RWPE2 (cell line): ENCODE measurements at regions not wholly inside any gene's neighbourhood (a gene's known extent, or its start where the extent isn't known, plus 50 kb on each side); places are given as distances from the start of the nearest gene placed in this dataset.

Experiments used
- ATAC-seq: fragments of 200-7000 bp; cut with Tn5 transposase; 3 replicates; pipeline ENCODE4 v1.9.1; 2021; ENCODE audit warnings: low read depth
- DNase-seq: peaks from one replicate; pipeline ENCODE4 v3.0.0-alpha.2; 2020; ENCODE audit warnings: low spot score
- H3K27ac ChIP-seq: fragments of 450-650 bp; 2 replicates; pipeline ENCODE4 v1.5.1; 2017; ENCODE audit warnings: mild to moderate bottlenecking; ENCODE audit not compliant: poor library complexity, severe bottlenecking
- H3K27me3 ChIP-seq: fragments of 250-450 bp; sonication (Bioruptor Pico); 2 replicates; pipeline ENCODE4 v1.5.1; 2021; ENCODE audit warnings: mild to moderate bottlenecking, moderate library complexity; ENCODE audit not compliant: insufficient read depth, poor library complexity, severe bottlenecking
- H3K36me3 ChIP-seq: fragments of 250-450 bp; sonication (Bioruptor Pico); 2 replicates; pipeline ENCODE4 v1.5.1; 2020; ENCODE audit warnings: low read depth, mild to moderate bottlenecking, moderate library complexity
- H3K4me1 ChIP-seq: fragments of 250-450 bp; sonication (Bioruptor Pico); 2 replicates; pipeline ENCODE4 v1.5.1; 2021; ENCODE audit warnings: mild to moderate bottlenecking, moderate library complexity; ENCODE audit not compliant: insufficient read depth, poor library complexity, severe bottlenecking
- H3K4me3 ChIP-seq: fragments of 250-450 bp; sonication (Bioruptor Pico); 2 replicates; pipeline ENCODE4 v1.5.1; 2021; ENCODE audit warnings: mild to moderate bottlenecking, moderate library complexity; ENCODE audit not compliant: severe bottlenecking
- H3K9me3 ChIP-seq: fragments of 250-450 bp; sonication (Bioruptor Pico); 2 replicates; pipeline ENCODE4 v1.5.1; 2021; ENCODE audit warnings: mild to moderate bottlenecking, moderate library complexity; ENCODE audit not compliant: severe bottlenecking
- TF ChIP-seq, protein P1 (sequence below): fragments of 450-650 bp; IDR thresholded peaks from one replicate; pipeline ENCODE4 v1.5.1; 2017; ENCODE audit warnings: mild to moderate bottlenecking, moderate library complexity; ENCODE audit not compliant: poor library complexity, severe bottlenecking

DNA sequence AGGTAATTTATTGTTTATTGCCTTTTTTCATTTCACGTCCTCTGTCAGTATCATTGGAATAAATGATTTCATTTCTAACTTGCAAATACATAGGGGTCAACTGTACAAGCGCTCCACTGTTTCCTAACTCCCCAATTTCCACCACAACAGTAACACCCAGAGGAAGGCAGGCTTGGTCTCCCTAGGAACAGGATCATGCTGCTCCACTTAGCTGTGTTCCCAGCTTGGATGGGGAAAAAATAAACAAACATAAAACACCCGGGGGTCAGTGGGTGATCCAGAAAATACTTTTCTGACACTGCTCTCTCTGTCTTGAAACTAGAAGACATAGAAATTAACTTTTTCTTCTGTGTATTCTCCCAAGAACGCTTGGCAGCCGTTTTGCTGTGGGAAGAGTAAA lies 772.5 kb downstream of the TRIML1 start:
- Histone ChIP-seq H3K27ac (no peak overlapping the region), H3K27me3 (no peaks in the 10 kb centered on the region), H3K4me1 (no peaks in the 10 kb centered on the region), H3K4me3 (no peak overlapping the region), H3K9me3 (no peaks in the 10 kb centered on the region), H3K36me3 (no peaks in the 10 kb centered on the region)
- DNase-seq (no peak), ATAC-seq (no peak)
- TF ChIP-seq, protein P1, sequence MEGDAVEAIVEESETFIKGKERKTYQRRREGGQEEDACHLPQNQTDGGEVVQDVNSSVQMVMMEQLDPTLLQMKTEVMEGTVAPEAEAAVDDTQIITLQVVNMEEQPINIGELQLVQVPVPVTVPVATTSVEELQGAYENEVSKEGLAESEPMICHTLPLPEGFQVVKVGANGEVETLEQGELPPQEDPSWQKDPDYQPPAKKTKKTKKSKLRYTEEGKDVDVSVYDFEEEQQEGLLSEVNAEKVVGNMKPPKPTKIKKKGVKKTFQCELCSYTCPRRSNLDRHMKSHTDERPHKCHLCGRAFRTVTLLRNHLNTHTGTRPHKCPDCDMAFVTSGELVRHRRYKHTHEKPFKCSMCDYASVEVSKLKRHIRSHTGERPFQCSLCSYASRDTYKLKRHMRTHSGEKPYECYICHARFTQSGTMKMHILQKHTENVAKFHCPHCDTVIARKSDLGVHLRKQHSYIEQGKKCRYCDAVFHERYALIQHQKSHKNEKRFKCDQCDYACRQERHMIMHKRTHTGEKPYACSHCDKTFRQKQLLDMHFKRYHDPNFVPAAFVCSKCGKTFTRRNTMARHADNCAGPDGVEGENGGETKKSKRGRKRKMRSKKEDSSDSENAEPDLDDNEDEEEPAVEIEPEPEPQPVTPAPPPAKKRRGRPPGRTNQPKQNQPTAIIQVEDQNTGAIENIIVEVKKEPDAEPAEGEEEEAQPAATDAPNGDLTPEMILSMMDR: no peak

GRCh38 chr4:188915175-188915574 lies 775.9 kb downstream of the TRIML1 start:
- TF ChIP-seq, protein P1: no peak
- no peaks in the 10 kb centered on the region for H3K27me3 ChIP-seq
- H3K4me1 ChIP-seq: no peaks in the 10 kb centered on the region
- no peaks in the 10 kb centered on the region for H3K36me3 ChIP-seq
- ATAC-seq (no peak), DNase-seq (no peak)
- no peak overlapping the region for H3K4me3 ChIP-seq
- no peak overlapping the region for H3K27ac ChIP-seq
- H3K9me3 ChIP-seq: no peaks in the 10 kb centered on the region

GRCh38 chr4:188918787-188919186 lies 779.5 kb downstream of the TRIML1 start:
- Histone ChIP-seq H3K27ac (no peak overlapping the region), H3K9me3 (no peaks in the 10 kb centered on the region), H3K27me3 (no peaks in the 10 kb centered on the region), H3K4me3 (no peak overlapping the region), H3K4me1 (no peaks in the 10 kb centered on the region), H3K36me3 (no peaks in the 10 kb centered on the region)
- DNase-seq (no peak), ATAC-seq (no peak)
- TF ChIP-seq, protein P1: no peak

- no peaks in the 10 kb centered on the region for H3K27me3 ChIP-seq
- ATAC-seq: no peak
- H3K4me3 ChIP-seq: no peak overlapping the region
- DNase-seq: no peak
- H3K4me1 ChIP-seq: peaks cover 27% of the 10 kb centered on the region
- TF ChIP-seq, protein P1: no peak
- H3K36me3 ChIP-seq: no peaks in the 10 kb centered on the region
- H3K9me3 ChIP-seq: peaks cover 5% of the 10 kb centered on the region
- no peak overlapping the region for H3K27ac ChIP-seq
Measured at GRCh38 chr4:188930822-188931221, 791.6 kb downstream of the TRIML1 start.

- DNase-seq (peak; percentile 62), ATAC-seq (peak; percentile 93)
- TF ChIP-seq, protein P1: no peak
- no peaks in the 10 kb centered on the region for H3K36me3 ChIP-seq
- no peak overlapping the region for H3K4me3 ChIP-seq
- no peaks in the 10 kb centered on the region for H3K27me3 ChIP-seq
- peaks cover 37% of the 10 kb centered on the region for H3K4me1 ChIP-seq
- peak overlapping the region; percentile 83 for H3K27ac ChIP-seq
- H3K9me3 ChIP-seq: peaks cover 5% of the 10 kb centered on the region
Measured at GRCh38 chr4:188934320-188934962, 795.2 kb downstream of the TRIML1 start.
